Muscle of leg (tissue), 3 donors: ENCODE measurements at regions not wholly inside any gene's neighbourhood (a gene's known extent, or its start where the extent isn't known, plus 50 kb on each side); places are given as distances from the start of the nearest gene placed in this dataset.
"Not testable (repeated sequence)": the region's sequence is repeated elsewhere in the genome, so short reads cannot be mapped to it uniquely, and the experiment has no call there.

ENCODE experiments used
- DNase-seq: peaks from one replicate; pipeline ENCODE4 v3.0.0; 2013
- H3K27ac ChIP-seq: one replicate; pipeline ENCODE4 v1.5.1; 2013; ENCODE audit warnings: mild to moderate bottlenecking, low read length, control low read depth
- H3K27me3 ChIP-seq: one replicate; pipeline ENCODE4 v1.6.1; 2013; ENCODE audit warnings: low read length; ENCODE audit not compliant: control insufficient read depth, insufficient read depth
- H3K36me3 ChIP-seq: one replicate; pipeline ENCODE4 v1.6.1; 2013; ENCODE audit warnings: low read length; ENCODE audit not compliant: control insufficient read depth, insufficient read depth
- H3K4me1 ChIP-seq: one replicate; pipeline ENCODE4 v1.6.1; 2013; ENCODE audit warnings: low read length; ENCODE audit not compliant: control insufficient read depth, insufficient read depth
- H3K4me3 ChIP-seq: one replicate; pipeline ENCODE4 v1.5.1; 2013; ENCODE audit warnings: low read length, control low read depth
- H3K9me3 ChIP-seq: replicated peaks from 2 replicates; pipeline ENCODE4 v1.6.1; 2013; ENCODE audit warnings: low read depth, low read length; ENCODE audit not compliant: control insufficient read depth
- WGBS: methylation state at CpG from one replicate; pipeline ENCODE4 v1.1.5; 2013; ENCODE audit warnings: missing lambda C conversion rate; ENCODE audit not compliant: insufficient coverage; 5-methylcytosine and 5-hydroxymethylcytosine counted together

DNA sequence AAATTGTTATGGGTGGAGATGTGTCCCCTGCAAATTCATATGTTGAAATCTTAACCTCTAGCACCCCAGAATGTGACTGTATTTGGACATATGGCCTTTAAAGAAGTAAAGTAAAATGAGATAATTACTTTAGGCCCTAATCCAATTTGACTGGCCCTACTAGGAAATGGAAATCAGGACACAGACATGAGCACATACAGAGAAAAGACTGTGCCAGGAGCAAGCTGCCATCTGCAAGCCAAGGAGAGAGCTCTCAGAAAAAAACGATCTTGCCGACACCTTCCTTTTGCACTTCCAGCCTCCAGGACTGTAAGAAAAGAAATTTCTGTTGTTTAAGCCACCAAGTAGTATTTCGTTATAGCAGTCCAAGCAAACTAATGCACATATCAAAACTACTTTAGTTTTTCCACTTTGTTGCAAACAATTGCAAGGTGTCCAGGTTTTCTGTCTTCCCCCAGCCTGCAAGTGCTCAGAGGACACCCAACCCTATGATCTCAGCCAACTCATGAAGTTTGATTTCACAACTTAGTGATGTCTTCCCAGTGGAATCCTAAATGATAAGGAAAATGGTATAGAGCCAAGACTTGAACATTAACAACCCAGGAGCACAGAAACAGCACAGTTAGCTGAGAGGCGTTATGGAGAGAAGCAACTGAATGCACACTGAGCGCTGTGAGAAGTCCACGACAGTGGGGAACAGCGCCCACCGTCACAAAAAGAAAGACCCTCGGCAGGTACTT is 351.2 kb downstream of the BCL2L11 start:
- not testable (repeated sequence) for H3K27me3 ChIP-seq, H3K9me3 ChIP-seq, H3K36me3 ChIP-seq, H3K27ac ChIP-seq, H3K4me1 ChIP-seq, DNase-seq, H3K4me3 ChIP-seq
- no CpG with 5 or more reads among the region's 9 CpGs for WGBS

DNA sequence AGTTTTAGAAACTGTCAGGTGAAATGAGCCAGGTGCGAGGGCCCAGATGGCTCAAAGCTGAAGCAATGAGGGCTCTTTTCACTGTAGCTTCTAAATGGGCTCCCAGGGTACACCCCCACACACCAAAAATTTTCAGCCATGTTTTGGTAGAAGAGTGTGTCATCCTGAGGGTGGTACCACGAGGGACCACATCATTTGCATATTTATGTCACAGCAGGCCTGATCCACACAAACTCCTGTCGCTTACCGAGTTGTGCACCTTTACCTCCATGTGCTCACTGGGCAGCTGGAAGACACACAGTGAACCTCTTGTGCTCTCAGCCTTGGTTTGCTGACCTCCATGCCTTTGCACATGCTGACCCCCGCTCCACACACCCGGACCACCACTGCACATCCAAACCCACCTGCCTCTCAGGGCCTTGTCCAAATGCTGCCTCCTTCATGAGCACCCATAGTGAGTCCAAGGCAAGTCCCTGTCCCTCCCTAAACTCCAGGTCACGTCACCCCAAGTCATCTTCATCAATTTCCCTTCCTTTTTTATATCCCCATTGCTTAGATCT is 352.2 kb downstream of the BCL2L11 start:
- not testable (repeated sequence) for DNase-seq, H3K9me3 ChIP-seq, H3K27me3 ChIP-seq, H3K4me3 ChIP-seq, H3K4me1 ChIP-seq, H3K36me3 ChIP-seq, H3K27ac ChIP-seq
- 86% methylated on average over 5 of the region's 7 CpGs for WGBS

DNA sequence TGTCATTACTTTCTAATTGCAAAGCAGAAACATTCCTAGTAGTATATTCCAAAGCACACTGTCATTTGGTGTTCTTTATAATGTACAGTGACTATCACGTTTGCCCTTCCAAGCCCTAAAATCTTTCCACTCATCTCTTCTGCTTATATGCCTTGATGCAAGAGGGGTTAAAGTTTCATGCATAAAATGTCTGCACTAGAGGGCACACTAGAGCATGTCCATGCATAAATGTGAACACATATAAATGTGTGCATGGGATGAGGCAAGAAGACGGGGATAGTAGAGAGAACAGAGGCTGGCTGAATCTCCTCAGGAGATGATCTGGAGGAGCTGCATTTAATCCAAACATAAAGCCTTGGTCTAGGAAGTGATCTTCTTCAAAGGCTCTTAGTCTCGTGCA is 352.8 kb downstream of the BCL2L11 start:
- H3K4me1 ChIP-seq, H3K36me3 ChIP-seq, H3K27ac ChIP-seq, H3K4me3 ChIP-seq, H3K27me3 ChIP-seq, DNase-seq, H3K9me3 ChIP-seq: not testable (repeated sequence)
- no CpG with 5 or more reads among the region's 3 CpGs for WGBS

DNA sequence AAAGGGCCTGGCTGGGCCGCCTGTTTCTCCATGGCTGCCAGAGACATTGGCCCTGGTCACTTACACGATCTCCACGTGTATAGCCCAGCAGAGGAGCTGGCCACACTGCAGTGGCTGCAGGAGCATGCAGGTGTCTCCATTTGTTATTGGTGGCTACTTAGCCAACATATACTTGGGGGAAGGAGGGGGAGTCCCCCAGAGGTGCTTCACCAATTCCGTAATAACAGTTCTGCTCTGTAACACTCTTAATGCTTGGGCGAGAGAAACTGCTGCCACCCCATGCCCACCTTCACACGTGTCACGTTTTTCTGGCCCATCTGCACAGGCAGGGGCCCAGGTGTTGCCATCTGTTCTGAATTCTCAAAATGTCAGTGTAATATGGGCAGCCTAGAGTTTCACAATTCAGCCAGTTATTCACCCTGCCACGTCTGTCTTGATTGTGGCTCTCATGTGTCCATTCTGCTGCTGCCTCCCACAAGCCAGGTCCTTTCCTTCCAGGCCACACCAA is 353.5 kb downstream of the BCL2L11 start:
- WGBS, result no CpG with 5 or more reads among the region's 8 CpGs
- not testable (repeated sequence) for H3K9me3 ChIP-seq, H3K4me1 ChIP-seq, H3K36me3 ChIP-seq, DNase-seq, H3K27me3 ChIP-seq, H3K4me3 ChIP-seq, H3K27ac ChIP-seq

DNA sequence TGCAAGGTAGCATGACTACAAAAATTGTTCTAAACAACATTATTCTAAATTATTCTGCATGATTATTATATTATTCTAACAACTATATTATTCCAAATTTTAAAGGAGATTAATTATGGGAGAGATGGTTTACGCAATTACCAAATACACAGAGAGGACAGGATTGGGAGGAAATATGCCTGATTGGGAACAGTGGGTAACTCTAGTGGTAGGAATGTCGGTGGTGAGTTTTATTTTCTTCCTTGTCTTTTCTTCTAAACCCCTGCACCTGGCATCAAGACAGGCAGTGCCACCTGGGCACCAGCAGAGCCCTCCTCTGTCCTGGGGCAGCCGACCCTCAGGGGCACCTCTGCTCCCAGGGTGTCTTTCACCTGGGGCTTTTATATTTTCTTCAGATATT is 357.6 kb downstream of the BCL2L11 start:
- H3K9me3 ChIP-seq, H3K4me3 ChIP-seq, H3K27ac ChIP-seq, H3K4me1 ChIP-seq, DNase-seq, H3K27me3 ChIP-seq, H3K36me3 ChIP-seq: not testable (repeated sequence)
- no CpG with 5 or more reads among the region's 3 CpGs for WGBS

DNA sequence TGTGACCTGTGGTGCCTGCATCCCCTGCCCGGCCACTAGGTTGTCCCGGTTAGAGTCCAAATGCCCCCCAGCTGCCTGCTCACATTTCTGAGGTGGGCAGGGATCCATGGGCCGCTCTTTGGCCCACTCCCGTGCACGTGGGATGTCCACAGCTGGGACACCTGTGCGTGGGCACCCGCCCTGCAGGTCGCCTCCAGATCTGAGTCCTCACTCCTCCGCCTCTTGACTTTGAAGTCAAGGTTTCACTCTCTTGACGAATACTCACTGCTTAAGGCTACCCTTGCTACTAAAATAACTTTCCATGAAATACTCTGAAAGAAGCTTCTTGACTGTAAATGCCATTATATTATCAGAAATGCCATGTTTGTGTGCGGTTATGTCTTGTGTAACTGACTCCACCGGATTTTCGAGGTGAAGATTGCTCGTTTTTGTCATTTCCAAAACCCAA is 358.2 kb downstream of the BCL2L11 start:
- not testable (repeated sequence) for DNase-seq, H3K27ac ChIP-seq, H3K27me3 ChIP-seq, H3K9me3 ChIP-seq, H3K4me1 ChIP-seq, H3K36me3 ChIP-seq, H3K4me3 ChIP-seq
- 100% methylated on average over 2 of the region's 14 CpGs for WGBS

DNA sequence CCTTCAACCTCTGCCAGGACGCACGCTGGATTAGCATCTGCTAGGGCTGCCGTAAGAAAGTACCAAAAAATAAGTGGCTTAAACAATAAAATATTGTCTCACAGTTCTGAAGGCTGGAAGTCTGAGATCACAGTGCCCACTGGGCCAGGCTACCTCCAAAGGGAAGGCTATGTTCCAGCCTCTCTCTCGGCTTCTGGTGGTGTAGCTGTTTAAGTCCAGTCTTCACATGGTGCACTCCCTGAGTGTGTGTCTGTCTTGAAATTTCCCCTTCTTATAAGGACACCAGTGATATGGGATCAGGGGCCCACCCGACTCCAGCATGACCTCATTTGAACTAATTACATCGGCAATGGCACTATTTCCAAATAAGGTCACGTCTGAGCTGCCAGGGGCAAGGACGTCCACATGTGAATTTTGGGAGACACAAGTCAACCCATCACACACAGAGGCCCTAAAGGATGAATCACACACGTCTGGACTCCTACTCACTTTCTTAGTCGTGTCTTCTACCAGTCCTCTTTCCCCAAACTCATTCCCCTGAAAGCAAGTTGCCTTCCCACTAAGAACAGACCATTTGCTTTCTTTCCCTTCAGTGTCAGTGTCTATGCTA is 359.4 kb downstream of the BCL2L11 start:
- not testable (repeated sequence) for H3K27ac ChIP-seq, DNase-seq, H3K4me1 ChIP-seq, H3K9me3 ChIP-seq, H3K4me3 ChIP-seq, H3K36me3 ChIP-seq, H3K27me3 ChIP-seq
- WGBS, result 69% methylated on average over 4 of the region's 10 CpGs

DNA sequence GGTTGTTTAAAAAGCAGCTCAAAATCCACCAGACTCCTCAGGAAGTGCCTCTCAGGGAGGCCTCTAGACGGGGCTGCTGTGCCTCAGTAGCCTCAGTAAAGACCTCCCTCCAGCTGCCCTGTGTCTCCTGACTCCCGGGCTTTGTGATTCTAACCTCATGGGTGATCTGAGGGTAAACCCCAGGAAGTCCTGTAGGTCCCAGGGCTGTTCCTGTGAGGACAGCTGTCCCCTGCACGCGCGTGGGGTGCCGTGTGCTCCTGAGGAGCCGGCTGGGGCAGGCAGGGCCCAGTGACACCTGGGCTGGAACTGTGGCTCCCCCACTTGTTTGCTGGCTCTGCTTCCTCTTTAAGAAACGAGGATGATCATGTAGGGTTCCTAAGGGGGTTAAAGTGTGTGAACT is 359.9 kb downstream of the BCL2L11 start:
- H3K4me1 ChIP-seq, H3K27me3 ChIP-seq, H3K27ac ChIP-seq, H3K9me3 ChIP-seq, H3K4me3 ChIP-seq, H3K36me3 ChIP-seq: not testable (repeated sequence)
- DNase-seq, result peak; percentile 9
- WGBS, result 56% methylated on average over 4 of the region's 8 CpGs

DNA sequence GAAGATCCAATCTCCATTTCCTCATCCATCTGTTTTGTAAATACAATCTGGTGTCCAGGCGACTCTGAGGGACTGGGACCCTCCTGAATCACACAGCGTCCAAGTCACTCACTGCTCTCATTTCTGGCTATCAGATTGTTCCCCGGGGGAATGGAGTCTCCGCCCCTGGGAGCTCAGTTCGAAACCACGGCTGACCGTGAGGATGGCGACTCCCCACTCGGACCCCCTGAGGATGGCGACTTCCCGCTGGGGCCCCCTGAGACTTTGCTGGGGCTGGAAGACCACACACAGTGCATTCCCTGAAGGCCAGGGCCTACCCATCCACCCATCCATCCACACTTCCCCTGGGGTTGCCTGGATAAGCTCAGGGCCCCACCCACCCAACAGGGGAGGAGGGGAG is 360.5 kb downstream of the BCL2L11 start:
- not testable (repeated sequence) for H3K9me3 ChIP-seq, H3K4me1 ChIP-seq, H3K27me3 ChIP-seq, H3K36me3 ChIP-seq, H3K4me3 ChIP-seq, H3K27ac ChIP-seq
- 48% methylated on average over 8 of the region's 11 CpGs for whole genome bisulfite sequencing
- peak; percentile 4 for DNase-seq

DNA sequence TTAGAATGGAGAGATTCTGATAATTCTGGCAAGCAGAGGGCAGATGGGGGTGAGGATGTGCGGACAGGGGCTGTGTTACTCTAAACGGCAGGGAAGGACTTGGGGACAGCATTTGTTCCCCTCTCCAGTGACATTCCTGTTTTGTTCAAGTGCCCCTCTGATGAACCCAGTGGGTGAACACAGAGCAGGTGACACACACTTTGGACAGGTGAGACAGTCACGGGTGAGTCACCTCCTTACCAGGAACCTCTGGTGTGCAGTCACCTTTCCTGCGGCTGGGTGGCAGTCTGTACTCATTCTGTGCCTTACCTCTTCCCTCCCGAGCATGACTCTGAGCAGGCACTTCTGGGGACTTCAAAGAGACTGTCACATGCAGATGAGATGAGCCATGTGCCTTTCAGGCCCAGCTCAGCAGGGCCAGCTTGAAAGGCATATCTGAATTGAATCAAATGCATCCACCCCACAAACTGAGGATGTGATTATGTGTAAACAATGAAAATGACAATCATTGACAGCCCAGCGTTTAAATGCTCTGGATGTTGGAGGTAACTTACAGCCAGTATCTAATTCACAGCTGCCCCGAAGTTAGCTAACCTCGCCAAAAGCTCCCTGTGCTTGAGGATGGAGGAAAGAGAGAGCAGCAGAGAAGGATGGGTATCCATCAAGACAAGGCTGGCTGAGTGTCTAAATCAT is 362.4 kb downstream of the BCL2L11 start:
- not testable (repeated sequence) for H3K4me1 ChIP-seq, H3K4me3 ChIP-seq, H3K27ac ChIP-seq, H3K9me3 ChIP-seq, H3K36me3 ChIP-seq, H3K27me3 ChIP-seq, DNase-seq
- no CpG with 5 or more reads among the region's 8 CpGs for WGBS
